SU-DHL-6 (cell line): ENCODE measurements at regions not wholly inside any gene's neighbourhood (a gene's known extent, or its start where the extent isn't known, plus 50 kb on each side); places are given as distances from the start of the nearest gene placed in this dataset.

Experiments
- H2AFZ ChIP-seq: fragments of 200-600 bp; sonication (generic); 2 replicates; pipeline ENCODE4 v1.6.1; 2014; ENCODE audit warnings: low read depth, mild to moderate bottlenecking, moderate library complexity, mixed read lengths, antibody characterized with exemption, low read length; ENCODE audit not compliant: severe bottlenecking
- H3F3A ChIP-seq: fragments of 200-600 bp; shearing (Covaris generic); 2 replicates; pipeline ENCODE4 v1.6.0; 2016; ENCODE audit warnings: antibody characterized with exemption, mild to moderate bottlenecking; ENCODE audit not compliant: insufficient read depth
- H3K27ac ChIP-seq: fragments of 200-600 bp; sonication (generic); 2 replicates; pipeline ENCODE4 v1.5.1; 2016; ENCODE audit warnings: low read depth, mild to moderate bottlenecking, low read length, moderate library complexity, mixed read lengths
- H3K27me3 ChIP-seq: fragments of 200-600 bp; sonication (generic), shearing (Covaris generic); 2 replicates; pipeline ENCODE4 v1.6.0; 2014; ENCODE audit warnings: mild to moderate bottlenecking, low read length
- H3K36me3 ChIP-seq: fragments of 200-600 bp; sonication (generic); 2 replicates; pipeline ENCODE4 v1.6.1; 2014; ENCODE audit warnings: mild to moderate bottlenecking, low read length, mixed read lengths
- H3K4me2 ChIP-seq: fragments of 300-600, 200-600 bp; shearing (Covaris generic), sonication (generic); 2 replicates; pipeline ENCODE4 v1.6.0; 2014; ENCODE audit warnings: low read length, low read depth, mild to moderate bottlenecking; ENCODE audit not compliant: poor library complexity, severe bottlenecking
- H3K4me3 ChIP-seq: fragments of 200-600 bp; sonication (generic); 2 replicates; pipeline ENCODE4 v1.5.1; 2014; ENCODE audit warnings: antibody characterized with exemption, low read length, mild to moderate bottlenecking, mixed read lengths; ENCODE audit not compliant: insufficient read depth, poor library complexity, severe bottlenecking
- H3K79me2 ChIP-seq: fragments of 200-600 bp; sonication (generic); 2 replicates; pipeline ENCODE4 v1.6.1; 2014; ENCODE audit warnings: mild to moderate bottlenecking, low read length, moderate library complexity; ENCODE audit not compliant: insufficient read depth
- H3K9ac ChIP-seq: fragments of 200-600 bp; sonication (generic); 2 replicates; pipeline ENCODE4 v1.7.0; 2014; ENCODE audit warnings: mild to moderate bottlenecking, low read length
- H3K9me2 ChIP-seq: fragments of 200-600 bp; sonication (generic); replicated peaks from 2 replicates; pipeline ENCODE4 v1.6.1; 2014; ENCODE audit warnings: low read length; ENCODE audit not compliant: insufficient read depth
- H3K9me3 ChIP-seq: fragments of 200-600 bp; sonication (generic); 2 replicates; pipeline ENCODE4 v1.6.1; 2014; ENCODE audit warnings: low read length, mixed read lengths; ENCODE audit not compliant: insufficient read depth
- H4K20me1 ChIP-seq: fragments of 200-600 bp; sonication (generic); 2 replicates; pipeline ENCODE4 v1.6.1; 2014; ENCODE audit warnings: low read depth, mild to moderate bottlenecking, antibody characterized with exemption, low read length, moderate library complexity, mixed read lengths
- CTCF ChIP-seq: fragments of 200-600 bp; sonication (generic); IDR thresholded peaks from one replicate; pipeline ENCODE4 v1.5.1; 2017; ENCODE audit warnings: antibody characterized with exemption, mild to moderate bottlenecking, low read length, moderate library complexity; ENCODE audit not compliant: insufficient read depth, poor library complexity, severe bottlenecking
- EZH2phosphoT487 ChIP-seq: fragments of 200-600 bp; sonication (generic), shearing (Covaris generic); conservative IDR thresholded peaks from 2 replicates; pipeline ENCODE4 v1.6.1; 2018; ENCODE audit warnings: mild to moderate bottlenecking, antibody characterized with exemption, low read length, moderate library complexity, mixed read lengths

- Histone ChIP-seq H3F3A (no peaks in the 10 kb centered on the region), H2AFZ (no peak overlapping the region), H3K9me2 (no peaks in the 10 kb centered on the region), H3K79me2 (no peaks in the 10 kb centered on the region), H3K27me3 (no peaks in the 10 kb centered on the region), H3K27ac (no peak overlapping the region), H3K9me3 (no peaks in the 10 kb centered on the region), H4K20me1 (no peaks in the 10 kb centered on the region), H3K9ac (no peak overlapping the region), H3K36me3 (no peaks in the 10 kb centered on the region), H3K4me2 (no peak overlapping the region), H3K4me3 (no peak overlapping the region)
- TF ChIP-seq EZH2phosphoT487 (no peak), CTCF (no peak)
Observed at GRCh38 chr21:16509476-16509875, 779.7 kb downstream of the USP25 start.

- Histone ChIP-seq H3K27ac (no peak overlapping the region), H3K79me2 (no peaks in the 10 kb centered on the region), H3K4me2 (no peak overlapping the region), H2AFZ (no peak overlapping the region), H3K9me2 (no peaks in the 10 kb centered on the region), H3K36me3 (no peaks in the 10 kb centered on the region), H3K27me3 (no peaks in the 10 kb centered on the region), H3F3A (no peaks in the 10 kb centered on the region), H3K9me3 (no peaks in the 10 kb centered on the region), H3K4me3 (no peak overlapping the region), H3K9ac (no peak overlapping the region), H4K20me1 (no peaks in the 10 kb centered on the region)
- TF ChIP-seq CTCF (no peak), EZH2phosphoT487 (no peak)
Observed at GRCh38 chr21:16514316-16514715, 784.5 kb downstream of the USP25 start.

GRCh38 chr21:16517383-16517782, 787.6 kb downstream of the USP25 start:
- TF ChIP-seq EZH2phosphoT487, result no peak
- no peak for TF ChIP-seq CTCF
- no peak overlapping the region for H3K4me3 ChIP-seq
- H3F3A ChIP-seq, result no peaks in the 10 kb centered on the region
- no peak overlapping the region for H3K27ac ChIP-seq
- H4K20me1 ChIP-seq, result no peaks in the 10 kb centered on the region
- no peak overlapping the region for H3K4me2 ChIP-seq
- H3K36me3 ChIP-seq, result no peaks in the 10 kb centered on the region
- no peaks in the 10 kb centered on the region for H3K79me2 ChIP-seq
- no peaks in the 10 kb centered on the region for H3K9me3 ChIP-seq
- H3K9me2 ChIP-seq, result no peaks in the 10 kb centered on the region
- no peak overlapping the region for H3K9ac ChIP-seq
- no peaks in the 10 kb centered on the region for H3K27me3 ChIP-seq
- H2AFZ ChIP-seq, result no peak overlapping the region

- Histone ChIP-seq H4K20me1 (no peaks in the 10 kb centered on the region), H2AFZ (no peak overlapping the region), H3F3A (no peaks in the 10 kb centered on the region), H3K4me3 (no peak overlapping the region), H3K36me3 (no peaks in the 10 kb centered on the region), H3K9me2 (no peaks in the 10 kb centered on the region), H3K4me2 (no peak overlapping the region), H3K27ac (no peak overlapping the region), H3K9me3 (no peaks in the 10 kb centered on the region), H3K9ac (no peak overlapping the region), H3K27me3 (no peaks in the 10 kb centered on the region), H3K79me2 (no peaks in the 10 kb centered on the region)
- TF ChIP-seq EZH2phosphoT487, result no peak
- TF ChIP-seq CTCF, result no peak
Observed at GRCh38 chr21:16519036-16519435, 789.3 kb downstream of the USP25 start.
